HEK293 (cell line): ENCODE measurements at regions not wholly inside any gene's neighbourhood (a gene's known extent, or its start where the extent isn't known, plus 50 kb on each side); places are given as distances from the start of the nearest gene placed in this dataset.

Source experiments
- CTCF ChIA-PET: fragments of 350-600 bp; formaldehyde crosslinking; extraction: SDS; loops from one replicate; lab custom pipeline; 2021; ENCODE audit warnings: antibody characterized with exemption; lab: Yijun Ruan, JAX
- POLR2A ChIA-PET: fragments of 300-600 bp; formaldehyde crosslinking; extraction: SDS; loops from one replicate; lab custom pipeline; 2020; ENCODE audit warnings: antibody characterized with exemption, inconsistent platforms; lab: Yijun Ruan, JAX
- H3K27ac ChIP-seq: fragments of 200-500 bp; sonication (Bioruptor generic); 2 replicates; pipeline ENCODE4 v1.5.1; 2014; ENCODE audit warnings: low read depth, low read length, control low read depth, inconsistent platforms; ENCODE audit errors: extremely low read depth
- H3K36me3 ChIP-seq, 2 experiments: fragments of 200-500 bp in 1 of 2; sonication (Bioruptor generic) in 1 of 2; 1 replicate in 1 of 2; 2 replicates in 1 of 2; pipeline ENCODE4 v1.5.1; 2014 to 2017; ENCODE audit warnings: inconsistent platforms in 2 of 2, low read length in 2 of 2; ENCODE audit not compliant: control insufficient read depth in 2 of 2, insufficient read depth in 1 of 2
- H3K4me1 ChIP-seq: fragments of 200-500 bp; sonication (Bioruptor generic); 2 replicates; pipeline ENCODE4 v1.5.1; 2014; ENCODE audit warnings: mild to moderate bottlenecking, low read length, inconsistent platforms; ENCODE audit not compliant: control insufficient read depth, insufficient read depth
- H3K4me3 ChIP-seq: 2 replicates; pipeline ENCODE4 v1.5.1; 2011; ENCODE audit warnings: low read depth, mild to moderate bottlenecking, control low read depth, low read length, moderate library complexity
- H3K9me3 ChIP-seq: fragments of 200-500 bp; sonication (Bioruptor generic); 2 replicates; pipeline ENCODE4 v1.5.1; 2014; ENCODE audit warnings: low read depth, low read length, inconsistent platforms; ENCODE audit not compliant: control insufficient read depth, insufficient read depth
- GLIS2 ChIP-seq: fragments of 450-650 bp; formaldehyde crosslinking; IDR thresholded peaks from 2 replicates; pipeline ENCODE4 v1.5.1; 2016; ENCODE audit warnings: missing biosample characterization, missing genetic modification characterization
- SETDB1 ChIP-seq: IDR thresholded peaks from one replicate; pipeline ENCODE4 v1.6.1; 2017; ENCODE audit warnings: mild to moderate bottlenecking, low read length, moderate library complexity, mixed read lengths; ENCODE audit not compliant: insufficient read length
- TRIM28 ChIP-seq: IDR thresholded peaks from 2 replicates; pipeline ENCODE4 v1.6.1; 2011; ENCODE audit warnings: low read length, control low read depth, borderline replicate concordance
- WT1 ChIP-seq: fragments of 450-650 bp; formaldehyde crosslinking; IDR thresholded peaks from 2 replicates; pipeline ENCODE4 v1.5.1; 2016; ENCODE audit warnings: missing biosample characterization, missing genetic modification characterization
- YY2 ChIP-seq: fragments of 450-650 bp; formaldehyde crosslinking; IDR thresholded peaks from 2 replicates; pipeline ENCODE4 v1.5.1; 2016; ENCODE audit warnings: missing biosample characterization, missing genetic modification characterization
- ZNF121 ChIP-seq: fragments of 450-650 bp; formaldehyde crosslinking; IDR thresholded peaks from 2 replicates; pipeline ENCODE4 v1.5.1; 2016; ENCODE audit warnings: missing biosample characterization, missing genetic modification characterization
- ZNF248 ChIP-seq: fragments of 450-650 bp; formaldehyde crosslinking; IDR thresholded peaks from 2 replicates; pipeline ENCODE4 v1.5.1; 2017; ENCODE audit warnings: missing biosample characterization, missing genetic modification characterization
- ZNF48 ChIP-seq: fragments of 450-650 bp; formaldehyde crosslinking; IDR thresholded peaks from 2 replicates; pipeline ENCODE4 v1.5.1; 2016; ENCODE audit warnings: missing biosample characterization, missing genetic modification characterization
- ZNF558 ChIP-seq: fragments of 450-650 bp; formaldehyde crosslinking; IDR thresholded peaks from 2 replicates; pipeline ENCODE4 v1.5.1; 2016; ENCODE audit warnings: missing biosample characterization, missing genetic modification characterization
- ZNF677 ChIP-seq: fragments of 450-650 bp; IDR thresholded peaks from 2 replicates; pipeline ENCODE4 v1.5.0; 2018; ENCODE audit warnings: missing biosample characterization, mild to moderate bottlenecking, missing genetic modification characterization, moderate library complexity
- TF ChIP-seq, protein P1 (sequence below): fragments of 450-650 bp; IDR thresholded peaks from 2 replicates; pipeline ENCODE4 v1.5.1; 2018; ENCODE audit warnings: missing biosample characterization, missing genetic modification characterization
- TF ChIP-seq, protein P2 (sequence below): fragments of 450-650 bp; formaldehyde crosslinking; IDR thresholded peaks from 2 replicates; pipeline ENCODE4 v1.5.1; 2016; ENCODE audit warnings: missing biosample characterization, missing genetic modification characterization
- TF ChIP-seq, protein P3 (sequence below): fragments of 450-650 bp; formaldehyde crosslinking; IDR thresholded peaks from 2 replicates; pipeline ENCODE4 v1.5.1; 2016; ENCODE audit warnings: missing biosample characterization, missing genetic modification characterization
- TF ChIP-seq, protein P4 (sequence below): fragments of 450-650 bp; formaldehyde crosslinking; IDR thresholded peaks from 2 replicates; pipeline ENCODE4 v1.5.1; 2016; ENCODE audit warnings: missing biosample characterization, missing genetic modification characterization
- TF ChIP-seq, protein P5 (sequence below): fragments of 450-650 bp; formaldehyde crosslinking; IDR thresholded peaks from 2 replicates; pipeline ENCODE4 v1.5.1; 2016; ENCODE audit warnings: missing biosample characterization, missing genetic modification characterization, low read depth

DNA sequence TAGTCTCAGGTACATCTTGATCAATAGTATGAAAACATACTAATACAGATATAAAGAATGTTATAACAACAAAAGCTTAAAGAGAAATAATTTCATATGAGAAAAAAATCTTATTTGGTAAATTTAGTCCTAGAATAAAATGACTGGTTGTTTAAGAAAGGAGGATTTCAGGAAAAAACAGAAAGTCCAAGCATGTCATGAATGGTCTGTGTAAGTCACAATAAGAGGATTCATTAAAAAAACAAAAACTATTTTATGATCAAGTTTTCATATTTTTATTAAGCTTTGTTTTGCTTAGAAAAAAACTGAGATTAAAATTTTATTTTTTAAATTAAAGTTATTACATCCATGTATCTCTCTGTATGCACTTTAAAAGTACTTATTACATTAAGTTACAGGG, 353.9 kb upstream of the SPHKAP start:
- ChIA-PET POLR2A (no interaction called here), CTCF (interaction anchor here (0.9 kb wide), 1 partner anchor 595 kb away, joined by 3 read pairs; no protein-coding TSS in a partner anchor)
- no peak overlapping the region for H3K4me3 ChIP-seq
- peaks cover 2% of the 10 kb centered on the region; the same call in 1 of the 2 replicates for H3K9me3 ChIP-seq
- H3K27ac ChIP-seq, result no peak overlapping the region
- peak; percentile 96 for TF ChIP-seq SETDB1
- peak; percentile 56; the same call in 1 of the 2 replicates for TF ChIP-seq TRIM28
- no peak for TF ChIP-seq ZNF48 (tag by site-specific recombination)
- TF ChIP-seq YY2, result no peak
- TF ChIP-seq, protein P1, sequence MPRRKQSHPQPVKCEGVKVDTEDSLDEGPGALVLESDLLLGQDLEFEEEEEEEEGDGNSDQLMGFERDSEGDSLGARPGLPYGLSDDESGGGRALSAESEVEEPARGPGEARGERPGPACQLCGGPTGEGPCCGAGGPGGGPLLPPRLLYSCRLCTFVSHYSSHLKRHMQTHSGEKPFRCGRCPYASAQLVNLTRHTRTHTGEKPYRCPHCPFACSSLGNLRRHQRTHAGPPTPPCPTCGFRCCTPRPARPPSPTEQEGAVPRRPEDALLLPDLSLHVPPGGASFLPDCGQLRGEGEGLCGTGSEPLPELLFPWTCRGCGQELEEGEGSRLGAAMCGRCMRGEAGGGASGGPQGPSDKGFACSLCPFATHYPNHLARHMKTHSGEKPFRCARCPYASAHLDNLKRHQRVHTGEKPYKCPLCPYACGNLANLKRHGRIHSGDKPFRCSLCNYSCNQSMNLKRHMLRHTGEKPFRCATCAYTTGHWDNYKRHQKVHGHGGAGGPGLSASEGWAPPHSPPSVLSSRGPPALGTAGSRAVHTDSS (tag by site-specific recombination), result no peak
- TF ChIP-seq, protein P2, sequence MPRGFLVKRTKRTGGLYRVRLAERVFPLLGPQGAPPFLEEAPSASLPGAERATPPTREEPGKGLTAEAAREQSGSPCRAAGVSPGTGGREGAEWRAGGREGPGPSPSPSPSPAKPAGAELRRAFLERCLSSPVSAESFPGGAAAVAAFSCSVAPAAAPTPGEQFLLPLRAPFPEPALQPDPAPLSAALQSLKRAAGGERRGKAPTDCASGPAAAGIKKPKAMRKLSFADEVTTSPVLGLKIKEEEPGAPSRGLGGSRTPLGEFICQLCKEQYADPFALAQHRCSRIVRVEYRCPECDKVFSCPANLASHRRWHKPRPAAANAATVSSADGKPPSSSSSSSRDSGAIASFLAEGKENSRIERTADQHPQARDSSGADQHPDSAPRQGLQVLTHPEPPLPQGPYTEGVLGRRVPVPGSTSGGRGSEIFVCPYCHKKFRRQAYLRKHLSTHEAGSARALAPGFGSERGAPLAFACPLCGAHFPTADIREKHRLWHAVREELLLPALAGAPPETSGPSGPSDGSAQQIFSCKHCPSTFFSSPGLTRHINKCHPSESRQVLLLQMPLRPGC (tag by site-specific recombination), result no peak
- H3K36me3 ChIP-seq, result no peaks in the 10 kb centered on the region
- H3K4me1 ChIP-seq, result no peaks in the 10 kb centered on the region

DNA sequence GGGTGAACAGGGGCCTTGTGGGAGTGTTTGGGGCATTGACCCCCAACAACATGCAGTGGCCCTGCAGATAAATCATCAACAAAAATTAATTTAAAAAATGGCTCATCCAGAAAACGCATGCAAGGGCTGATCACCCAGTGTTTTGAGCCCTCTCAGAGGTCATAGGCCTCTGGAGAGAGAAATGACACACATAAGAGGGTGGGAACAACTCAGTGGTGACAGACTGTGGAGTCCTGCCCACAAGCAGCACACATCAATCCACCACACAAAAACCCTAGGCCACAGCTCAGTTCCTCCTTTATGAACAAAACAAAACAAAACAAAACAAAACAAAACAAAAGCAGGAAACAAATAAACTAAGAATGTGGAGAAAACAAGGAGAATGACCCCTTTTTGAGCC, 351.7 kb upstream of the SPHKAP start:
- no peak overlapping the region for H3K4me3 ChIP-seq
- H3K4me1 ChIP-seq, result no peaks in the 10 kb centered on the region
- ChIA-PET CTCF (no interaction called here), POLR2A (no interaction called here)
- peaks cover 2% of the 10 kb centered on the region; the same call in 1 of the 2 replicates for H3K9me3 ChIP-seq
- TF ChIP-seq, protein P3, sequence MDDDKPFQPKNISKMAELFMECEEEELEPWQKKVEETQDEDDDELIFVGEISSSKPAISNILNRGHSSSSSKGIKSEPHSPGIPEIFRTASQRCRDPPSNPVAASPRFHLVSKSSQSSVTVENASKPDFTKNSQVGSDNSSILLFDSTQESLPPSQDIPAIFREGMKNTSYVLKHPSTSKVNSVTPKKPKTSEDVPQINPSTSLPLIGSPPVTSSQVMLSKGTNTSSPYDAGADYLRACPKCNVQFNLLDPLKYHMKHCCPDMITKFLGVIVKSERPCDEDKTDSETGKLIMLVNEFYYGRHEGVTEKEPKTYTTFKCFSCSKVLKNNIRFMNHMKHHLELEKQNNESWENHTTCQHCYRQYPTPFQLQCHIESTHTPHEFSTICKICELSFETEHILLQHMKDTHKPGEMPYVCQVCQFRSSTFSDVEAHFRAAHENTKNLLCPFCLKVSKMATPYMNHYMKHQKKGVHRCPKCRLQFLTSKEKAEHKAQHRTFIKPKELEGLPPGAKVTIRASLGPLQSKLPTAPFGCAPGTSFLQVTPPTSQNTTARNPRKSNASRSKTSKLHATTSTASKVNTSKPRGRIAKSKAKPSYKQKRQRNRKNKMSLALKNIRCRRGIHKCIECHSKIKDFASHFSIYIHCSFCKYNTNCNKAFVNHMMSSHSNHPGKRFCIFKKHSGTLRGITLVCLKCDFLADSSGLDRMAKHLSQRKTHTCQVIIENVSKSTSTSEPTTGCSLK, result no peak
- TF ChIP-seq ZNF558 (tag by site-specific recombination) (no peak), ZNF248 (tag by site-specific recombination) (no peak), ZNF677 (tag by site-specific recombination) (no peak), WT1 (tag by site-specific recombination) (no peak), ZNF121 (tag by site-specific recombination) (no peak), GLIS2 (tag by site-specific recombination) (no peak)
- TF ChIP-seq, protein P4, sequence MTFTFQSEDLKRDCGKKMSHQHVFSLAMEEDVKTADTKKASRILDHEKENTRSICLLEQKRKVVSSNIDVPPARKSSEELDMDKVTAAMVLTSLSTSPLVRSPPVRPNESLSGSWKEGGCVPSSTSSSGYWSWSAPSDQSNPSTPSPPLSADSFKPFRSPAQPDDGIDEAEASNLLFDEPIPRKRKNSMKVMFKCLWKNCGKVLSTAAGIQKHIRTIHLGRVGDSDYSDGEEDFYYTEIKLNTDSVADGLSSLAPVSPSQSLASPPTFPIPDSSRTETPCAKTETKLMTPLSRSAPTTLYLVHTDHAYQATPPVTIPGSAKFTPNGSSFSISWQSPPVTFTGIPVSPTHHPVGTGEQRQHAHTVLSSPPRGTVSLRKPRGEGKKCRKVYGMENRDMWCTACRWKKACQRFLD (tag by site-specific recombination), result no peak
- TF ChIP-seq, protein P5, sequence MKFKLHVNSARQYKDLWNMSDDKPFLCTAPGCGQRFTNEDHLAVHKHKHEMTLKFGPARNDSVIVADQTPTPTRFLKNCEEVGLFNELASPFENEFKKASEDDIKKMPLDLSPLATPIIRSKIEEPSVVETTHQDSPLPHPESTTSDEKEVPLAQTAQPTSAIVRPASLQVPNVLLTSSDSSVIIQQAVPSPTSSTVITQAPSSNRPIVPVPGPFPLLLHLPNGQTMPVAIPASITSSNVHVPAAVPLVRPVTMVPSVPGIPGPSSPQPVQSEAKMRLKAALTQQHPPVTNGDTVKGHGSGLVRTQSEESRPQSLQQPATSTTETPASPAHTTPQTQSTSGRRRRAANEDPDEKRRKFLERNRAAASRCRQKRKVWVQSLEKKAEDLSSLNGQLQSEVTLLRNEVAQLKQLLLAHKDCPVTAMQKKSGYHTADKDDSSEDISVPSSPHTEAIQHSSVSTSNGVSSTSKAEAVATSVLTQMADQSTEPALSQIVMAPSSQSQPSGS (tag by site-specific recombination), result no peak
- H3K36me3 ChIP-seq, result no peaks in the 10 kb centered on the region
- no peak overlapping the region for H3K27ac ChIP-seq
